HCEC 1CT (cell line): ENCODE measurements at regions not wholly inside any gene's neighbourhood (a gene's known extent, or its start where the extent isn't known, plus 50 kb on each side); places are given as distances from the start of the nearest gene placed in this dataset.

Source experiments
- DNase-seq: peaks from one replicate; pipeline ENCODE4 v3.0.0-alpha.2; 2017

- DNase-seq = peak; percentile 81
Observed at GRCh38 chr5:115402822-115403577, 106.5 kb upstream of the CCDC112 start.

GRCh38 chr5:115402092-115402491 is 105.6 kb upstream of the CCDC112 start:
- DNase-seq = no peak

DNA sequence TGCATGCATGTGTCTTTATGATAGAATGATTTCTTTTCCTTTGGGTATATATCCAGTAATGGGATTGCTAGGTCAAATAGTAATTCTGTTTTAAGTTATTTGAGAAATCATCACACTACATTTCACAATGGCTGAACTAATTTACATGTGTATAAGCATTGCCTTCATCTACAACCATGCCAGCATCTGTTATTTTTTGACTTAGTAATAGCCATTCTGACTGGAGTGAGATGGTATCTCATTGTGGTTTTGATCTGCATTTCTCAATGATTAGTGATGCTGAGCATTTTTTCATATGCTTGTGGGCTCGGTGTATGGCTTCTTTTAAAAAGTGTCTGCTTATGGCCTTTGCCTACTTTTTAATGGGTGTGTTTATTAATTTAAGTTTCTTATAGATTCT is 102.3 kb upstream of the CCDC112 start:
- DNase-seq = peak; percentile 93

GRCh38 chr5:115396688-115397087 is 100.2 kb upstream of the CCDC112 start:
- no peak for DNase-seq

DNA sequence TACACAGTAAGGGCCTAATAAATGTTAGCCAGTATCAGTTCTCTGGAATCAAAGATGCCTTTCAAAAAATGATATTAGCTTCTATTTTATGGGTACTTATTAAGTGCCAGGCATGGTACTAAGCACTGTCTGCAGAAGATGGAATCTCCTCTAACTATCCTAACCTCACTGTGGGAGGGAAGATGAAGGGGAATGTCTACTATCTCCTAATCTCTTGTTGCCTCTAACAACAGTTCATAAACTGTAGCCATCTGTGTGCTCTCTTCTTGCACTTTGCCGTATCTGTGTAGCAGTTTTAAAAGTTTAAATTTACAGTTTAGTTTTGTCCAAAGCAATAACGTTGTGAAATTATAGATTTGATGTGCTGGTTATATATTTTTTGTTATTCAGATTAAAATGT is 99.6 kb upstream of the CCDC112 start:
- no peak for DNase-seq

DNA sequence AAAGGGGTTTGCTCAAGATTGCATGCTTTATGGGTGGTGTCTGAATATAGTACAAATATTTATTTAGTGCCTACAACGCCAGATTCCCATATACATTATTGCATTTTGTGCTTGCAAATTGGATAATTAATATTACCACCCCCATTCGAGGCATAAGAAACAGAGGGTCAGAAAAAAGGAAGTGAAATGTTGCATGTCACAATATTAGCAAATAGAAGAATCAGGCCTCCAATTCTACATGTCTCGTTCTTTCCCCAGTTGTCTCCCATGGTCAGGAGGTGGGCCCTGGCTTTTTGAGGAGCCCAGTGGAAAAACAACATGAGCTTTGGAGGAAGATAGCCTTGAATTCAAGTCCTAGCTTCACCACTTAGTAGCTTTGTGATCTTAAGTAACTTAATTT is 98.1 kb upstream of the CCDC112 start:
- DNase-seq = no peak

DNA sequence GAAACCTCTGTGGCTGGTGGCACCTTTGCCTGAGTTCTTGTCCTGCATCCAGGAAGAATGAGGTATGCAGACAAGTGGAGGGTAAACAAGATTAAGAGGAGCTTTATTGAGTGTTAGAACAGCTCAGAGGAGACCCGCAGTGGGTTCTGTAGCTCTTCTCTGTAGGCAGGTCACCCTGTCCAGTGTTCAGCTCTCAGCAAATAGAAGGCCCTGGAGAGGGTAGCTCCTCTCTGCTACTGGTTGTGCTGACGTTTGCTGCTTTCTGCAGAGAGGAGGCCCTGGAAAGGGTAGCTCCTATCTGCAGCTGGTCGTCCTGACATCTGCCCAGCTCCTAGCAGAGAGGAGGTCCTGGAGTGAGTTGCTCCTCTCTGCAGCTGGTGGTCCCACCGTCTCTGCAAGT is 96.8 kb upstream of the CCDC112 start:
- DNase-seq = no peak

GRCh38 chr5:115392611-115393010 is 96.2 kb upstream of the CCDC112 start:
- DNase-seq = no peak

DNA sequence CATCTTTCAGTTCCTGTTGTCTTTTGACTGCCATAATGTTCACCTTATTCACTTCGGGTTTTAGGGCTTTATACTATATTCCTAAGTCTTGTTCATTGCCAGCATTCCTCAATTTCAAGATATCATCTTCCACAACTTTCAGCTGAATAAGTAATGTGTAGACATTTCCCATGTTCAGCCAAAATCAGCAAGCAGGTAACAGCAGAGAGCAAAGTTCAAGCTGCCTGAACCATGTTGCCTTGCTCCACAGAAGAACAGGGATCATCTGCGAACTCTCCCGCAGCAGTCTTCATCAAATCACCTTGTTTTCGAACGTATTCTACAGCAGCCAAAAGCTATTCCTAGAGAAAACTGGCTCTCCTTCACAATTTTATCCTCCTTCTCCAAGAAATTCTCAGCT is 95.3 kb upstream of the CCDC112 start:
- DNase-seq = no peak

- no peak for DNase-seq
Observed at GRCh38 chr5:115389799-115390382, 93.4 kb upstream of the CCDC112 start.

DNA sequence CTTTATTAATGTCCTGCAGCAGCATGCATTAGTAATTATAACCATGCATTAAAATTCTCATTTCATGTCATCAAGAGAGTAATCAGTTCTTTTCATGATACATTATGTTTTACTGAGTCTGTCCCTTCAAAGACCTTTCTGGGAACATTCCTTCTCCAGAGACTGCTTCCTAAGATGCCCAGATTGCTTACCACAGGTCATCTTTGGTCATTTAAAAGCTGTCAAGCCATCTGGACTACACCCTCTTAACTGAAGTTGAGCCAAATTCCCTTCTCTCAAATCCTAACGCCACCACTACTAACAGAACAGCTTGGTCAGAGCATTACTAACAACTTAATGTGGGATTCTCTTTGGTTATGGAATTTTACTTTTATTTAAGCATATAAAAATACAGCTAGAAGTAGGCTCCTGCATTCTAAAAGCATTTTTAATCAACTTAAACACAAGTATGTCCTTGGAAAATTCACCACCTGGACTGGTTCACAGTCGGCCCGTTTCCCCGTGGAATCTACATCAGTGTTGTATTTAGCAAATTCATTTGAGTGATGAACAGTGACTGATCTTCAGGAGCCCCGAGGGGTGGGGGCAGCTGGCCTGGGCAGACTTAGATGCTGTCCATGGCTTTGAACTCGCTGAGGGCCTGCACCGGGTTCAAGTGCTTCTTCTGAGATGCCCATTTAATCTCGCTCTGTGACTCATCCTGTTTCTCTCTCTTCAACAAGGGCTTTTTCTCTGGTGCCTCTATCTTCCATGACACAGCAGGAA is 92.8 kb upstream of the CCDC112 start:
- DNase-seq = peak; percentile 10

GRCh38 chr5:115388240-115388639 is 91.8 kb upstream of the CCDC112 start:
- DNase-seq = no peak

GRCh38 chr5:115387816-115388215 is 91.4 kb upstream of the CCDC112 start:
- DNase-seq = no peak

GRCh38 chr5:115386657-115387056 is 90.2 kb upstream of the CCDC112 start:
- DNase-seq = no peak

- no peak for DNase-seq
Observed at GRCh38 chr5:115384587-115385375, 88.3 kb upstream of the CCDC112 start.

- no peak for DNase-seq
Observed at GRCh38 chr5:115382989-115383388, 86.5 kb upstream of the CCDC112 start.

DNA sequence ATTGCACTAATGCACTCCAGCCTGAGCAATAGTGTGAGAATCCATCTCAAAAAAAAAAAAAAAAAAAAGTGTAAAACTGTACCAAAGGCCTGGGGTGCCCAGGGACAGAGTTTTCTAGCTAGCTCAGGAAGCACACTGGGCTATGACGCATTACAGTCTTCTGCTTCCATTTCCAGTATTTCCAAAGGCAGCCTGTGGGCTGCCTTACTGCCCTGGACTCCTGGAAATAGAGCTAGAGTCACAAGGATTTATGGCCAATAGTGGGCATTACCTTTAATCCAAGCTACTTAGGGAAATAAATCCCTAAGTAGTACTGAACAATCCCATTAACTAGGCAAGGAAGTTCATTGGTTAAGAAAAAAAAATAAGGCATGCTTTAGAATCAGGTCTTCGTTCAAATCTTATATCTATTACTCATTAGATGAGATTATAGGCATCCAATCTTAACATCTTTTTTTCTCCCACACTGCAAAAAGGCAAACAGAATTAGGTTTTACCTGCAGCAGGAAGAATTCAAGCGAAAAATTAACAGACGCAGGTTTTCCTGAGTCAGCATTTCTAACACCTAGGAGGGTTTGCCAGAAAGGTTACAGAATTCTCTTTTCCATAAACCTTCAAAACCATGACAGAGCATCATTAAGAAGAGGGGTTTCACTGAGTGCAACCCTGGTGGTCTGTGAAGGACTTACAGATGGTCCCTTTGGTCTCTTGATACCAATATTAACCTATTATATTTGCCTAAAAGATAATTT is 85.6 kb upstream of the CCDC112 start:
- DNase-seq = no peak

- DNase-seq = peak; percentile 14
Observed at GRCh38 chr5:115379622-115380344, 83.3 kb upstream of the CCDC112 start.

DNA sequence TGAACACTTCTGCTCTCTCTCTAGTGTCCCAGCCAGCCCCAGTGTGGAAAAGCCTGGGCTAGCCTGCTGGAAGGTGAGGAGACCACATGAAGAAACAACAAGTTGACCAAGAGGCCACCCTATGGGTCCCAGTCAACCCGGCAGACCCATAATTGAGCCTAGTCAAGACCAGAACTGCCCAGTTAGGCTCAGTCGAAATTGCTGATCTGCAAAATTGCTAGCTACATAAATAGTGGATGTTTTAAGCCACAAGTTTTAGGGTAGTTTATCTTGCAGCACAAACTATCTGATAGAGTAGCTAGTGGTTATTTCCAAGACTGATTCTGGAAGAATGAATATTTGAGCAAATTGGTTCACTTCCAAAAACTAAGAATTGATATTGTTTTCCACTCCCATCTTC is 82.3 kb upstream of the CCDC112 start:
- DNase-seq = no peak

DNA sequence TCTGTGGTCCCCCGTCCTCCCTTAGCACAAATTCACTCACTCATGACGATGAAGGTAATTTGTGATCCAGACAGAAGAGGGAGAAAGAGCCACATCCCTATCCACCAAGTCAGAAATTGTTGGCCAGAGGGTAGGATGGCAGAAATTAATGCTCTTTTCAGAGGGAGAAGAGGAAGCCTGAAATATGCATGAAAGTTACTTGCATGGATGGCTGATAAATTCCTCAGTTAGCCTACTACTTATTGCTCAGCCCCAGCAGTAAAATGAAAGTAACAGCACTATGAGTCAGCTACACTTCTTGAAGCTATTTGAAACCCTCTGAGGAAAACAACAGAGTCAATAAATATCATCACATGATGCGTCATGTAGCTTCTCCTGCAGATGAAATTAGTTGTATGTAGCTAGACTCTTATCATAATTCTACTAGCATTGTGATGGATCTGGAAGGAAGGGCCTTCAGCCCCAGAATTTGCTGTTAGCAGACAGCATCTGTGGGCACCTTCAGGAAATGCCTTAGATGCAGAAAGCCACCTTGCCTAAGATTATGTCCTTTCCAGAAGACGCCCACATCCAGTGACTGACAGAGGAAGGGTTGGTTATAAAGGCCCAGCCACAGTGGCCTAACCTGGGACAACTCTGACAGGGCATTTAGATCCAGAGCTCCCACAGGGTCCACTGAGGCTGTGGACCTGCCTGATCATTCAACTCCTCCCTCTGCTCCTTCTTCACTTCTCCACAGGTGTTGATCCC is 81.2 kb upstream of the CCDC112 start:
- peak; percentile 90 for DNase-seq

DNA sequence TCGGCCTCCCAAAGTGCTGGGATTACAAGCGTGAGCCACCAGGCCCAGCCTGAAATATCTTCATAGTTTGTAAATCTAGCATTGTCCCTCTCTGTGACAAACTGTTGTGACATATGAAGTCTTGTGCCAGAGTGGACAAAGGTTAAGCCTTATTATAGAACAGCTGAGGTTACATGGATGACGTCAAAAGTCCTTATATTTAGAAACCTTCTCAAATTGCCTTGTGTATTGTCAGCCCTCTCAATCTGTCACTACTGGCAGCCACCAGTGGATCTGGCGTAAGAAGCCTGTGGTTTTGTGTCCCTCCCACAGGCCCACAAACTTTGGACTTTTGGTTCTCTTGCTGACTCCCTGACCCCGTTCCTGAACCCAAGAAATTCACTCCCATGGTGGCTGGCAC is 79.4 kb upstream of the CCDC112 start:
- peak; percentile 25 for DNase-seq
